SJSA1 (cell line): ENCODE measurements at regions not wholly inside any gene's neighbourhood (a gene's known extent, or its start where the extent isn't known, plus 50 kb on each side); places are given as distances from the start of the nearest gene placed in this dataset.
"Not testable (repeated sequence)": the region's sequence is repeated elsewhere in the genome, so short reads cannot be mapped to it uniquely, and the experiment has no call there.

Source experiments
- DNase-seq, 2 experiments: peaks; one replicate each; pipeline ENCODE4 v3.0.0-alpha.2; 2015 to 2020; ENCODE audit warnings: low spot score in 2 of 2, low read depth in 1 of 2
- H3K27ac ChIP-seq: fragments of 250-450 bp; sonication (Bioruptor Pico); 2 replicates; pipeline ENCODE4 v1.5.1; 2020; ENCODE audit warnings: mild to moderate bottlenecking, moderate library complexity
- H3K27me3 ChIP-seq: fragments of 250-450 bp; sonication (Bioruptor Pico); replicated peaks from 2 replicates; pipeline ENCODE4 v1.5.1; 2020; ENCODE audit warnings: mild to moderate bottlenecking, moderate library complexity
- H3K36me3 ChIP-seq: fragments of 250-450 bp; sonication (Bioruptor Pico); 2 replicates; pipeline ENCODE4 v1.5.1; 2020; ENCODE audit warnings: mild to moderate bottlenecking
- H3K4me1 ChIP-seq: fragments of 250-450 bp; sonication (Bioruptor Pico); replicated peaks from 2 replicates; pipeline ENCODE4 v1.6.1; 2021; ENCODE audit warnings: mild to moderate bottlenecking
- H3K4me3 ChIP-seq: fragments of 250-450 bp; sonication (Bioruptor Pico); 2 replicates; pipeline ENCODE4 v1.5.1; 2020; ENCODE audit warnings: mild to moderate bottlenecking
- H3K9me3 ChIP-seq: fragments of 250-450 bp; sonication (Bioruptor Pico); replicated peaks from 2 replicates; pipeline ENCODE4 v1.5.1; 2020; ENCODE audit warnings: mild to moderate bottlenecking

- Histone ChIP-seq H3K4me1 (no peaks in the 10 kb centered on the region), H3K4me3 (no peak overlapping the region), H3K27ac (no peak overlapping the region), H3K9me3 (0 out of 2 replicates have a peak, but pooled peaks cover 6% of the 10 kb centered on the region), H3K27me3 (no peaks in the 10 kb centered on the region), H3K36me3 (no peaks in the 10 kb centered on the region)
- DNase-seq = no peak
These were observed 489.4 kb upstream of the ZP4 start for GRCh38 chr1:238380167-238380566.

- not testable (repeated sequence) for H3K27ac ChIP-seq, H3K9me3 ChIP-seq, H3K27me3 ChIP-seq, DNase-seq, H3K36me3 ChIP-seq, H3K4me1 ChIP-seq, H3K4me3 ChIP-seq
These were observed 488.7 kb upstream of the ZP4 start for GRCh38 chr1:238379446-238379845.

- Histone ChIP-seq H3K27me3 (no peaks in the 10 kb centered on the region), H3K36me3 (no peaks in the 10 kb centered on the region), H3K27ac (no peak overlapping the region), H3K9me3 (0 out of 2 replicates have a peak, but pooled peaks cover 6% of the 10 kb centered on the region), H3K4me1 (no peaks in the 10 kb centered on the region), H3K4me3 (no peak overlapping the region)
- DNase-seq = no peak
These were observed 486.7 kb upstream of the ZP4 start for GRCh38 chr1:238377280-238377919.

GRCh38 chr1:238370599-238370998 is 479.9 kb upstream of the ZP4 start:
- Histone ChIP-seq H3K36me3 (no peaks in the 10 kb centered on the region), H3K4me3 (no peak overlapping the region), H3K27ac (no peak overlapping the region), H3K27me3 (no peaks in the 10 kb centered on the region), H3K9me3 (no peaks in the 10 kb centered on the region), H3K4me1 (no peaks in the 10 kb centered on the region)
- no peak for DNase-seq

- Histone ChIP-seq H3K27ac (no peak overlapping the region), H3K36me3 (no peaks in the 10 kb centered on the region), H3K27me3 (no peaks in the 10 kb centered on the region), H3K4me3 (no peak overlapping the region), H3K9me3 (no peaks in the 10 kb centered on the region), H3K4me1 (no peaks in the 10 kb centered on the region)
- no peak for DNase-seq
These were observed 473.6 kb upstream of the ZP4 start for GRCh38 chr1:238364214-238364892.

- H3K27ac ChIP-seq = no peak overlapping the region
- no peak overlapping the region for H3K4me3 ChIP-seq
- no peak for DNase-seq
- no peaks in the 10 kb centered on the region for H3K27me3 ChIP-seq
- H3K9me3 ChIP-seq = no peaks in the 10 kb centered on the region
- no peaks in the 10 kb centered on the region for H3K36me3 ChIP-seq
- no peaks in the 10 kb centered on the region for H3K4me1 ChIP-seq
These were observed 469.8 kb upstream of the ZP4 start for GRCh38 chr1:238360474-238360873.

GRCh38 chr1:238350471-238350870 is 459.7 kb upstream of the ZP4 start:
- Histone ChIP-seq H3K27me3 (no peaks in the 10 kb centered on the region), H3K4me3 (no peak overlapping the region), H3K36me3 (no peaks in the 10 kb centered on the region), H3K27ac (no peak overlapping the region), H3K9me3 (0 out of 2 replicates have a peak, but pooled peaks cover 4% of the 10 kb centered on the region), H3K4me1 (no peaks in the 10 kb centered on the region)
- DNase-seq = no peak

- no peak overlapping the region for H3K4me3 ChIP-seq
- H3K27ac ChIP-seq = no peak overlapping the region
- no peaks in the 10 kb centered on the region for H3K4me1 ChIP-seq
- no peaks in the 10 kb centered on the region for H3K36me3 ChIP-seq
- no peaks in the 10 kb centered on the region for H3K27me3 ChIP-seq
- 0 out of 2 replicates have a peak, but pooled peaks cover 4% of the 10 kb centered on the region for H3K9me3 ChIP-seq
- no peak for DNase-seq
These were observed 455.6 kb upstream of the ZP4 start for GRCh38 chr1:238346340-238346739.

- Histone ChIP-seq H3K4me1 (no peaks in the 10 kb centered on the region), H3K4me3 (no peak overlapping the region), H3K27ac (no peak overlapping the region), H3K36me3 (no peaks in the 10 kb centered on the region), H3K9me3 (0 out of 2 replicates have a peak, but pooled peaks cover 4% of the 10 kb centered on the region), H3K27me3 (no peaks in the 10 kb centered on the region)
- no peak for DNase-seq
These were observed 455.1 kb upstream of the ZP4 start for GRCh38 chr1:238345837-238346236.

GRCh38 chr1:238343852-238344251 is 453.1 kb upstream of the ZP4 start:
- no peak overlapping the region for H3K27ac ChIP-seq
- no peaks in the 10 kb centered on the region for H3K4me1 ChIP-seq
- no peaks in the 10 kb centered on the region for H3K36me3 ChIP-seq
- H3K4me3 ChIP-seq = no peak overlapping the region
- H3K27me3 ChIP-seq = no peaks in the 10 kb centered on the region
- no peak for DNase-seq
- H3K9me3 ChIP-seq = 0 out of 2 replicates have a peak, but pooled peaks cover 4% of the 10 kb centered on the region

GRCh38 chr1:238341395-238341794 is 450.7 kb upstream of the ZP4 start:
- no peak overlapping the region for H3K27ac ChIP-seq
- H3K4me1 ChIP-seq = no peaks in the 10 kb centered on the region
- no peak overlapping the region for H3K4me3 ChIP-seq
- H3K36me3 ChIP-seq = no peaks in the 10 kb centered on the region
- H3K9me3 ChIP-seq = no peaks in the 10 kb centered on the region
- DNase-seq = no peak
- no peaks in the 10 kb centered on the region for H3K27me3 ChIP-seq

- Histone ChIP-seq H3K27ac (no peak overlapping the region), H3K27me3 (no peaks in the 10 kb centered on the region), H3K4me1 (no peaks in the 10 kb centered on the region), H3K36me3 (no peaks in the 10 kb centered on the region), H3K9me3 (no peaks in the 10 kb centered on the region), H3K4me3 (no peak overlapping the region)
- DNase-seq = no peak
These were observed 450.3 kb upstream of the ZP4 start for GRCh38 chr1:238340989-238341388.

GRCh38 chr1:238336531-238336930 is 445.8 kb upstream of the ZP4 start:
- H3K36me3 ChIP-seq = no peaks in the 10 kb centered on the region

GRCh38 chr1:238334170-238334569 is 443.4 kb upstream of the ZP4 start:
- no peak overlapping the region for H3K4me3 ChIP-seq
- no peaks in the 10 kb centered on the region for H3K36me3 ChIP-seq

More at GRCh38 chr1:238336531-238336930, 445.8 kb upstream of the ZP4 start:
- no peaks in the 10 kb centered on the region for H3K27me3 ChIP-seq
- H3K4me3 ChIP-seq = no peak overlapping the region
- H3K9me3 ChIP-seq = peaks cover 5% of the 10 kb centered on the region
- H3K4me1 ChIP-seq = no peaks in the 10 kb centered on the region
- no peak overlapping the region for H3K27ac ChIP-seq
- no peak for DNase-seq

More at GRCh38 chr1:238334170-238334569, 443.4 kb upstream of the ZP4 start:
- Histone ChIP-seq H3K27me3 (no peaks in the 10 kb centered on the region), H3K9me3 (peaks cover 5% of the 10 kb centered on the region), H3K27ac (no peak overlapping the region), H3K4me1 (no peaks in the 10 kb centered on the region)
- no peak for DNase-seq
